K562 (cell line): ENCODE measurements at regions not wholly inside any gene's neighbourhood (a gene's known extent, or its start where the extent isn't known, plus 50 kb on each side); places are given as distances from the start of the nearest gene placed in this dataset.

Experiments
- ATAC-seq: fragments of 200-7000 bp; cut with Tn5 transposase; 3 replicates; pipeline ENCODE4 v1.9.1; 2020; ENCODE audit warnings: moderate library complexity
- BruUV-seq: library from RNA; stranded (reverse); fragments of 400-500 nt; replicated peaks from 2 replicates; lab custom pipeline; 2021; lab: Mats Ljungman, UMichigan
- CTCF ChIA-PET: fragments of 300-600 bp; formaldehyde crosslinking; extraction: SDS; loops from one replicate; lab custom pipeline; 2021; ENCODE audit warnings: low intra/inter-chr PET ratio; lab: Yijun Ruan, JAX
- POLR2A ChIA-PET: fragments of 300-600, 350-650 bp; sonication (Branson Sonifier 250); formaldehyde crosslinking; extraction: SDS; loops from one replicate; lab custom pipeline; 2021; ENCODE audit warnings: antibody characterized with exemption, inconsistent platforms; lab: Yijun Ruan, JAX
- DNase-seq, 4 experiments: peaks; one replicate each; pipeline versions ENCODE4 v3.0.0 to v3.0.0-alpha.2; 2011 to 2018; ENCODE audit warnings: low spot score in 3 of 4, mixed read lengths in 3 of 4; ENCODE audit errors: extremely low read depth in 1 of 4
- FAIRE-seq: peaks from 2 replicates; lab custom pipeline; 2011; peaks lifted over from hg19 to GRCh38; lab: Jason Lieb, UNC
- H2AFZ ChIP-seq: 2 replicates; pipeline ENCODE4 v1.6.0; 2011; ENCODE audit warnings: low read depth, low read length, control low read depth, inconsistent platforms
- H3K27ac ChIP-seq: fragments of 200-600 bp; 3 replicates; pipeline ENCODE4 v1.8.0; 2011; ENCODE audit warnings: low read depth, mild to moderate bottlenecking, control low read depth, inconsistent platforms, low read length, moderate library complexity, mixed read lengths; ENCODE audit errors: extremely low read depth
- H3K27me3 ChIP-seq, 2 experiments: fragments of 300-600 bp in 1 of 2; 2 replicates in 1 of 2; 3 replicates in 1 of 2; pipeline versions ENCODE4 v1.6.0 to v1.8.0; 2011; ENCODE audit warnings: inconsistent platforms in 2 of 2, low read length in 2 of 2, mild to moderate bottlenecking in 1 of 2, mixed read lengths in 1 of 2, moderate library complexity in 1 of 2; ENCODE audit not compliant: control insufficient read depth in 2 of 2, insufficient read depth in 2 of 2
- H3K36me3 ChIP-seq: fragments of 300-600 bp; 3 replicates; pipeline ENCODE4 v1.8.0; 2011; ENCODE audit warnings: mild to moderate bottlenecking, low read length, inconsistent platforms; ENCODE audit not compliant: control insufficient read depth, insufficient read depth
- H3K4me1 ChIP-seq, 2 experiments: fragments of 200-600 bp in 1 of 2; replicated peaks in 1 of 2; 2 replicates in 1 of 2; 3 replicates in 1 of 2; pipeline versions ENCODE4 v1.5.1 to v1.8.0; 2011; ENCODE audit warnings: inconsistent platforms in 2 of 2, low read length in 2 of 2, mild to moderate bottlenecking in 1 of 2, mixed read lengths in 1 of 2, moderate library complexity in 1 of 2; ENCODE audit not compliant: control insufficient read depth in 2 of 2, insufficient read depth in 2 of 2
- H3K4me2 ChIP-seq: 2 replicates; pipeline ENCODE4 v1.6.1; 2011; ENCODE audit warnings: low read length, control low read depth, inconsistent platforms, mixed read lengths; ENCODE audit not compliant: insufficient read depth
- H3K4me3 ChIP-seq: fragments of 200-600 bp; sonication (generic), shearing (Covaris generic); 2 replicates; pipeline ENCODE4 v1.5.1; 2016; ENCODE audit warnings: control low read depth, inconsistent platforms
- H3K79me2 ChIP-seq: fragments of 200-600 bp; 3 replicates; pipeline ENCODE4 v1.8.0; 2011; ENCODE audit warnings: low read length, inconsistent platforms; ENCODE audit not compliant: control insufficient read depth, insufficient read depth
- H3K9ac ChIP-seq, 2 experiments: 2 replicates each; pipeline versions ENCODE4 v1.6.0 to v1.6.1; 2011; ENCODE audit warnings: low read depth in 2 of 2, low read length in 2 of 2, control low read depth in 1 of 2, inconsistent platforms in 1 of 2, mild to moderate bottlenecking in 1 of 2, mixed read lengths in 1 of 2; ENCODE audit not compliant: insufficient read depth in 1 of 2
- H3K9me1 ChIP-seq: one replicate; pipeline ENCODE4 v1.6.0; 2011; ENCODE audit warnings: inconsistent platforms, mild to moderate bottlenecking, low read length, moderate library complexity; ENCODE audit not compliant: control insufficient read depth, insufficient read depth
- H3K9me3 ChIP-seq: replicated peaks from 2 replicates; pipeline ENCODE4 v1.5.1; 2011; ENCODE audit warnings: low read depth, low read length, inconsistent platforms; ENCODE audit not compliant: control insufficient read depth, insufficient read depth
- H4K20me1 ChIP-seq: replicated peaks from 2 replicates; pipeline ENCODE4 v1.6.1; 2011; ENCODE audit warnings: low read length, inconsistent platforms, mixed read lengths; ENCODE audit not compliant: control insufficient read depth, insufficient read depth
- CBFA2T3 ChIP-seq: fragments of 450-650 bp; IDR thresholded peaks from 2 replicates; pipeline ENCODE4 v1.6.1; 2017
- CREBBP ChIP-seq: IDR thresholded peaks from one replicate; pipeline ENCODE4 v1.6.1; 2012; ENCODE audit warnings: low read depth, mild to moderate bottlenecking, control low read depth, inconsistent platforms, low read length
- USF2 ChIP-seq: sonication (generic); formaldehyde crosslinking; IDR thresholded peaks from 2 replicates; pipeline ENCODE4 v1.5.0; 2020; ENCODE audit warnings: missing genetic modification reagents
- WGBS: fragments of 100-300 bp; shearing (Covaris generic); methylation state at CpG from one replicate; pipeline ENCODE4 v1.1.6; 2016; ENCODE audit warnings: low coverage, mixed read lengths; ENCODE audit not compliant: insufficient coverage; ENCODE audit errors: missing lambda C conversion rate; 5-methylcytosine and 5-hydroxymethylcytosine counted together
- in situ Hi-C: fragments of 300-500 bp; cut with MboI; formaldehyde crosslinking; loops from 4 replicates; pipeline ENCODE4 v1.15.0; 2018; ENCODE audit warnings: inconsistent platforms, mixed read lengths
- intact Hi-C: fragments of 100-400 bp; cut with micrococcal nuclease; formaldehyde crosslinking; loops from 2 replicates; pipeline ENCODE4 v1.14.2; 2022
- TF ChIP-seq, protein P1 (sequence below): fragments of 250-450 bp; sonication (Bioruptor Pico); IDR thresholded peaks from 2 replicates; pipeline ENCODE4 v1.8.0; 2022; ENCODE audit warnings: moderate library complexity, mild to moderate bottlenecking, inconsistent platforms

GRCh38 chr2:217645896-217646295 lies 356.9 kb downstream of the TNS1 start:
- H2AFZ ChIP-seq = no peak overlapping the region
- no peak overlapping the region for H3K27ac ChIP-seq
- DNase-seq = no peak
- no peaks in the 10 kb centered on the region for H3K79me2 ChIP-seq
- no peaks in the 10 kb centered on the region for H3K4me1 ChIP-seq
- no peak overlapping the region for H3K9ac ChIP-seq
- in situ Hi-C loops (no loop called here), intact Hi-C loops (no loop called here)
- H3K36me3 ChIP-seq = no peaks in the 10 kb centered on the region
- no TSS peak for BruUV-seq
- no peaks in the 10 kb centered on the region; a peak in 1 of 5 replicates for H3K27me3 ChIP-seq
- FAIRE-seq = no peak
- no peak for ATAC-seq
- TF ChIP-seq USF2 (CRISPR knock-in tag) = no peak
- TF ChIP-seq CBFA2T3 = no peak
- TF ChIP-seq CREBBP = no peak
- TF ChIP-seq, protein P1, sequence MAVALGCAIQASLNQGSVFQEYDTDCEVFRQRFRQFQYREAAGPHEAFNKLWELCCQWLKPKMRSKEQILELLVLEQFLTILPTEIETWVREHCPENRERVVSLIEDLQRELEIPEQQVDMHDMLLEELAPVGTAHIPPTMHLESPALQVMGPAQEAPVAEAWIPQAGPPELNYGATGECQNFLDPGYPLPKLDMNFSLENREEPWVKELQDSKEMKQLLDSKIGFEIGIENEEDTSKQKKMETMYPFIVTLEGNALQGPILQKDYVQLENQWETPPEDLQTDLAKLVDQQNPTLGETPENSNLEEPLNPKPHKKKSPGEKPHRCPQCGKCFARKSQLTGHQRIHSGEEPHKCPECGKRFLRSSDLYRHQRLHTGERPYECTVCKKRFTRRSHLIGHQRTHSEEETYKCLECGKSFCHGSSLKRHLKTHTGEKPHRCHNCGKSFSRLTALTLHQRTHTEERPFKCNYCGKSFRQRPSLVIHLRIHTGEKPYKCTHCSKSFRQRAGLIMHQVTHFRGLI = no peak
- H3K9me3 ChIP-seq = no peaks in the 10 kb centered on the region
- ChIA-PET POLR2A (no interaction called here), CTCF (no interaction called here)
- no peak overlapping the region for H3K4me3 ChIP-seq
- 0% methylated on average over 1 of the region's 1 CpG for WGBS
- no peak overlapping the region for H3K4me2 ChIP-seq
- H3K9me1 ChIP-seq = no peaks in the 10 kb centered on the region
- H4K20me1 ChIP-seq = no peaks in the 10 kb centered on the region
